Left colon (tissue), 2 donors: ENCODE measurements at regions not wholly inside any gene's neighbourhood (a gene's known extent, or its start where the extent isn't known, plus 50 kb on each side); places are given as distances from the start of the nearest gene placed in this dataset.
"Not testable (repeated sequence)": the region's sequence is repeated elsewhere in the genome, so short reads cannot be mapped to it uniquely, and the experiment has no call there.

Experiments used
- ATAC-seq: fragments of 200-7000 bp; cut with Tn5 transposase; one replicate; pipeline ENCODE4 v1.9.1; 2020; ENCODE audit warnings: mild to moderate bottlenecking, moderate library complexity
- DNase-seq, 2 donors: peaks; one replicate each; pipeline ENCODE4 v3.0.0-alpha.2; 2020
- intact Hi-C, 2 donors: fragments of 100-400 bp; cut with DNase I in 1 of 2; cut with micrococcal nuclease in 1 of 2; formaldehyde crosslinking; loops; one replicate each; pipeline versions ENCODE4 v1.11.2 to v1.14.0; 2022; cut with DNase I, micrococcal nuclease
- donor health status: DM: no; HTN: no; CAD: no.
- donor health status: DM: yes; HTN: yes; CAD: no.

- ATAC-seq, intact Hi-C loops, DNase-seq: not testable (repeated sequence)
Measured at GRCh38 chr21:9740177-9740941, 781.0 kb upstream of the TPTE start.

- DNase-seq, intact Hi-C loops: not testable (repeated sequence)
Measured at GRCh38 chr21:9740991-9741742, 780.2 kb upstream of the TPTE start.

GRCh38 chr21:9743566-9743965, 777.8 kb upstream of the TPTE start:
- intact Hi-C loops, ATAC-seq, DNase-seq: not testable (repeated sequence)

More at GRCh38 chr21:9740991-9741742, 780.2 kb upstream of the TPTE start:
- not testable (repeated sequence) for ATAC-seq

GRCh38 chr21:9744166-9744565, 777.2 kb upstream of the TPTE start:
- intact Hi-C loops, ATAC-seq, DNase-seq: not testable (repeated sequence)

GRCh38 chr21:9744593-9744992, 776.8 kb upstream of the TPTE start:
- ATAC-seq, intact Hi-C loops, DNase-seq: not testable (repeated sequence)

GRCh38 chr21:9745457-9746108, 775.8 kb upstream of the TPTE start:
- DNase-seq, ATAC-seq, intact Hi-C loops: not testable (repeated sequence)

GRCh38 chr21:9746311-9746710, 775.1 kb upstream of the TPTE start:
- DNase-seq, intact Hi-C loops, ATAC-seq: not testable (repeated sequence)

- ATAC-seq, DNase-seq: not testable (repeated sequence)
Measured at GRCh38 chr21:9746831-9747606, 774.4 kb upstream of the TPTE start.

GRCh38 chr21:9747870-9748269, 773.5 kb upstream of the TPTE start:
- ATAC-seq, intact Hi-C loops, DNase-seq: not testable (repeated sequence)

More at GRCh38 chr21:9746831-9747606, 774.4 kb upstream of the TPTE start:
- intact Hi-C loops, result not testable (repeated sequence)

GRCh38 chr21:9748451-9748850, 772.9 kb upstream of the TPTE start:
- DNase-seq, result not testable (repeated sequence)

GRCh38 chr21:9749741-9750230, 771.6 kb upstream of the TPTE start:
- intact Hi-C loops, ATAC-seq, DNase-seq: not testable (repeated sequence)

More at GRCh38 chr21:9748451-9748850, 772.9 kb upstream of the TPTE start:
- ATAC-seq, intact Hi-C loops: not testable (repeated sequence)

- ATAC-seq, result no peak
- no peak for DNase-seq
- intact Hi-C loops, result no loop called here
Measured at GRCh38 chr21:9750341-9751086, 770.9 kb upstream of the TPTE start.

- ATAC-seq, intact Hi-C loops, DNase-seq: not testable (repeated sequence)
Measured at GRCh38 chr21:9751087-9751585, 770.2 kb upstream of the TPTE start.

- DNase-seq, ATAC-seq, intact Hi-C loops: not testable (repeated sequence)
Measured at GRCh38 chr21:9752028-9752427, 769.4 kb upstream of the TPTE start.

GRCh38 chr21:9753441-9753840, 767.9 kb upstream of the TPTE start:
- ATAC-seq, DNase-seq, intact Hi-C loops: not testable (repeated sequence)

GRCh38 chr21:9753943-9754342, 767.4 kb upstream of the TPTE start:
- ATAC-seq, result no peak
- intact Hi-C loops, result no loop called here
- no peak for DNase-seq

- DNase-seq, ATAC-seq, intact Hi-C loops: not testable (repeated sequence)
Measured at GRCh38 chr21:9754434-9754833, 766.9 kb upstream of the TPTE start.
